Panc1 (cell line): ENCODE measurements at regions not wholly inside any gene's neighbourhood (a gene's known extent, or its start where the extent isn't known, plus 50 kb on each side); places are given as distances from the start of the nearest gene placed in this dataset.

Source experiments
- POLR2AphosphoS5 ChIP-seq: IDR thresholded peaks from 2 replicates; pipeline ENCODE4 v1.6.1; 2012; ENCODE audit warnings: mild to moderate bottlenecking, low read depth, low read length, moderate library complexity
- SIN3A ChIP-seq: IDR thresholded peaks from 2 replicates; pipeline ENCODE4 v1.6.1; 2012; ENCODE audit warnings: low read depth, mild to moderate bottlenecking, low read length, moderate library complexity, borderline replicate concordance; ENCODE audit not compliant: insufficient read depth
- TCF7L2 ChIP-seq: IDR thresholded peaks from 2 replicates; pipeline ENCODE4 v1.6.1; 2011; ENCODE audit warnings: mild to moderate bottlenecking, low read depth, low read length, inconsistent platforms
- TF ChIP-seq, protein P1 (sequence below): fragments of 450-650 bp; IDR thresholded peaks from 2 replicates; pipeline ENCODE4 v1.5.1; 2017; ENCODE audit warnings: mild to moderate bottlenecking
- TF ChIP-seq, protein P2 (sequence below), 2 experiments: IDR thresholded peaks; 2 replicates each; pipeline ENCODE4 v1.6.1; 2011 to 2012; ENCODE audit warnings: low read depth in 2 of 2, control low read depth in 1 of 2, low read length in 1 of 2, mild to moderate bottlenecking in 1 of 2, moderate library complexity in 1 of 2; ENCODE audit not compliant: insufficient read depth in 1 of 2

DNA sequence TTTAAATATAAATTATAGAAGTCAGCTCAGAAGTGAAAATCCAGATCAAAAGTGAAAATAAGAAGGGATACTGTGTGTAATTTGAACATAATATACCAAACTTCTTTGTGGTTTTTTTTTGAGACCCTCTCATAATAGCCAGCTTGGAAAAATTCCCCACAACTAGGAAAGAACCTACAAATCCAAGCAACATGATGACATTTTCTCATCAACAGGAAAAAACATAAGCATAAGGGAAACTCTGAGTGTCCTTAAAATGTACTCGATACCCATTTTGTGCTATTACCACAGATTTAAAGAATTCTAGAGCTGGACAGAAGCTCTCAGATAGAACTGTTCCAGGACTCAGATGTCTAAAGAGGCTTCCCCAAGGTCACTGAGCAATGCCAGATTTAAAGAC is 214.8 kb upstream of the KLF14 start:
- TF ChIP-seq, protein P1, sequence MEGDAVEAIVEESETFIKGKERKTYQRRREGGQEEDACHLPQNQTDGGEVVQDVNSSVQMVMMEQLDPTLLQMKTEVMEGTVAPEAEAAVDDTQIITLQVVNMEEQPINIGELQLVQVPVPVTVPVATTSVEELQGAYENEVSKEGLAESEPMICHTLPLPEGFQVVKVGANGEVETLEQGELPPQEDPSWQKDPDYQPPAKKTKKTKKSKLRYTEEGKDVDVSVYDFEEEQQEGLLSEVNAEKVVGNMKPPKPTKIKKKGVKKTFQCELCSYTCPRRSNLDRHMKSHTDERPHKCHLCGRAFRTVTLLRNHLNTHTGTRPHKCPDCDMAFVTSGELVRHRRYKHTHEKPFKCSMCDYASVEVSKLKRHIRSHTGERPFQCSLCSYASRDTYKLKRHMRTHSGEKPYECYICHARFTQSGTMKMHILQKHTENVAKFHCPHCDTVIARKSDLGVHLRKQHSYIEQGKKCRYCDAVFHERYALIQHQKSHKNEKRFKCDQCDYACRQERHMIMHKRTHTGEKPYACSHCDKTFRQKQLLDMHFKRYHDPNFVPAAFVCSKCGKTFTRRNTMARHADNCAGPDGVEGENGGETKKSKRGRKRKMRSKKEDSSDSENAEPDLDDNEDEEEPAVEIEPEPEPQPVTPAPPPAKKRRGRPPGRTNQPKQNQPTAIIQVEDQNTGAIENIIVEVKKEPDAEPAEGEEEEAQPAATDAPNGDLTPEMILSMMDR: no peak
- TF ChIP-seq, protein P2, sequence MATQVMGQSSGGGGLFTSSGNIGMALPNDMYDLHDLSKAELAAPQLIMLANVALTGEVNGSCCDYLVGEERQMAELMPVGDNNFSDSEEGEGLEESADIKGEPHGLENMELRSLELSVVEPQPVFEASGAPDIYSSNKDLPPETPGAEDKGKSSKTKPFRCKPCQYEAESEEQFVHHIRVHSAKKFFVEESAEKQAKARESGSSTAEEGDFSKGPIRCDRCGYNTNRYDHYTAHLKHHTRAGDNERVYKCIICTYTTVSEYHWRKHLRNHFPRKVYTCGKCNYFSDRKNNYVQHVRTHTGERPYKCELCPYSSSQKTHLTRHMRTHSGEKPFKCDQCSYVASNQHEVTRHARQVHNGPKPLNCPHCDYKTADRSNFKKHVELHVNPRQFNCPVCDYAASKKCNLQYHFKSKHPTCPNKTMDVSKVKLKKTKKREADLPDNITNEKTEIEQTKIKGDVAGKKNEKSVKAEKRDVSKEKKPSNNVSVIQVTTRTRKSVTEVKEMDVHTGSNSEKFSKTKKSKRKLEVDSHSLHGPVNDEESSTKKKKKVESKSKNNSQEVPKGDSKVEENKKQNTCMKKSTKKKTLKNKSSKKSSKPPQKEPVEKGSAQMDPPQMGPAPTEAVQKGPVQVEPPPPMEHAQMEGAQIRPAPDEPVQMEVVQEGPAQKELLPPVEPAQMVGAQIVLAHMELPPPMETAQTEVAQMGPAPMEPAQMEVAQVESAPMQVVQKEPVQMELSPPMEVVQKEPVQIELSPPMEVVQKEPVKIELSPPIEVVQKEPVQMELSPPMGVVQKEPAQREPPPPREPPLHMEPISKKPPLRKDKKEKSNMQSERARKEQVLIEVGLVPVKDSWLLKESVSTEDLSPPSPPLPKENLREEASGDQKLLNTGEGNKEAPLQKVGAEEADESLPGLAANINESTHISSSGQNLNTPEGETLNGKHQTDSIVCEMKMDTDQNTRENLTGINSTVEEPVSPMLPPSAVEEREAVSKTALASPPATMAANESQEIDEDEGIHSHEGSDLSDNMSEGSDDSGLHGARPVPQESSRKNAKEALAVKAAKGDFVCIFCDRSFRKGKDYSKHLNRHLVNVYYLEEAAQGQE (IDR thresholded peaks at IDR 0.05; ENCODE audit: insufficient read depth in 1 of 2, low read depth in 2 of 2, low read length in 1 of 2): no peak
- no peak for TF ChIP-seq POLR2AphosphoS5
- no peak for TF ChIP-seq SIN3A
- no peak for TF ChIP-seq TCF7L2
